HG03432 (cell line): ENCODE measurements at regions not wholly inside any gene's neighbourhood (a gene's known extent, or its start where the extent isn't known, plus 50 kb on each side); places are given as distances from the start of the nearest gene placed in this dataset.

Experiments
- ATAC-seq: cut with Tn5 transposase; IDR thresholded peaks from one replicate; pipeline ENCODE4 v1.9.1; 2021; ENCODE audit warnings: mild to moderate bottlenecking, moderate library complexity; ENCODE audit not compliant: unreplicated experiment

- ATAC-seq = no peak
Observed at GRCh38 chr5:2399096-2399495, 352.4 kb downstream of the IRX2 start.

GRCh38 chr5:2393556-2393955, 357.9 kb downstream of the IRX2 start:
- ATAC-seq = no peak

GRCh38 chr5:2391566-2391965, 359.9 kb downstream of the IRX2 start:
- ATAC-seq = no peak

GRCh38 chr5:2391021-2391420, 360.5 kb downstream of the IRX2 start:
- no peak for ATAC-seq

GRCh38 chr5:2388571-2388970, 362.9 kb downstream of the IRX2 start:
- ATAC-seq = no peak

- ATAC-seq = no peak
Observed at GRCh38 chr5:2387634-2388325, 363.7 kb downstream of the IRX2 start.

GRCh38 chr5:2387250-2387633, 364.2 kb downstream of the IRX2 start:
- no peak for ATAC-seq

GRCh38 chr5:2385818-2386217, 365.7 kb downstream of the IRX2 start:
- no peak for ATAC-seq

- ATAC-seq = no peak
Observed at GRCh38 chr5:2383698-2384065, 367.8 kb downstream of the IRX2 start.

- no peak for ATAC-seq
Observed at GRCh38 chr5:2382776-2383697, 368.4 kb downstream of the IRX2 start.

- ATAC-seq = no peak
Observed at GRCh38 chr5:2381861-2382260, 369.6 kb downstream of the IRX2 start.

- no peak for ATAC-seq
Observed at GRCh38 chr5:2381070-2381469, 370.4 kb downstream of the IRX2 start.

- ATAC-seq = no peak
Observed at GRCh38 chr5:2378976-2379375, 372.5 kb downstream of the IRX2 start.

- no peak for ATAC-seq
Observed at GRCh38 chr5:2378108-2378507, 373.4 kb downstream of the IRX2 start.

GRCh38 chr5:2376486-2376885, 375.0 kb downstream of the IRX2 start:
- no peak for ATAC-seq

- no peak for ATAC-seq
Observed at GRCh38 chr5:2375757-2376250, 375.7 kb downstream of the IRX2 start.

- no peak for ATAC-seq
Observed at GRCh38 chr5:2375291-2375690, 376.2 kb downstream of the IRX2 start.

GRCh38 chr5:2374703-2375102, 376.8 kb downstream of the IRX2 start:
- no peak for ATAC-seq

GRCh38 chr5:2373631-2374030, 377.8 kb downstream of the IRX2 start:
- ATAC-seq = no peak

GRCh38 chr5:2371419-2371710, 380.1 kb downstream of the IRX2 start:
- ATAC-seq = no peak

- ATAC-seq = no peak
Observed at GRCh38 chr5:2370626-2371418, 380.7 kb downstream of the IRX2 start.

- no peak for ATAC-seq
Observed at GRCh38 chr5:2369178-2369577, 382.3 kb downstream of the IRX2 start.
